Spleen (tissue), 7 donors: ENCODE measurements at regions not wholly inside any gene's neighbourhood (a gene's known extent, or its start where the extent isn't known, plus 50 kb on each side); places are given as distances from the start of the nearest gene placed in this dataset.

ENCODE experiments used
- CTCF ChIP-seq, 11 experiments: fragments of 200-600 bp in 7 of 11; fragments of 450-650 bp in 4 of 11; sonication (generic) in 4 of 11; IDR thresholded peaks in 8 of 11; conservative IDR thresholded peaks in 3 of 11; 1 replicate in 7 of 11; 2 replicates in 4 of 11; pipeline versions ENCODE4 v1.4.0 to v1.8.0; 2016 to 2021; ENCODE audit warnings: antibody characterized with exemption in 11 of 11, inconsistent platforms in 4 of 11, mild to moderate bottlenecking in 1 of 11
- POLR2A ChIP-seq, 3 donors: fragments of 450-650 bp; IDR thresholded peaks; one replicate each; pipeline ENCODE4 v1.5.1; 2017; ENCODE audit warnings: antibody characterized with exemption in 3 of 3, mild to moderate bottlenecking in 1 of 3
- POLR2AphosphoS5 ChIP-seq, 3 donors: sonication (generic); formaldehyde crosslinking; IDR thresholded peaks; one replicate each; pipeline ENCODE4 v1.5.1; 2017; ENCODE audit warnings: antibody characterized with exemption in 3 of 3
- donor health status: DM: no; HTN: no; CAD: no; lungs with moderate emphysema.
- donor health status: DM: no; HTN: no; CAD: no.
- donor health status: DM: no; HTN: no; CAD: no.

GRCh38 chr14:65277580-65278270, 134.8 kb upstream of the FUT8 start:
- no peak for TF ChIP-seq CTCF (IDR thresholded peaks at IDR 0.05 in 8 of 11, conservative IDR thresholded peaks at IDR 0.05 in 3 of 11)
- TF ChIP-seq POLR2A (IDR thresholded peaks at IDR 0.05) = no peak
- TF ChIP-seq POLR2AphosphoS5 (IDR thresholded peaks at IDR 0.05) = no peak
